ENCODE measurements at regions not wholly inside any gene's neighbourhood (a gene's known extent, or its start where the extent isn't known, plus 50 kb on each side); places are given as distances from the start of the nearest gene placed in this dataset.

GRCh38 chr5:30937070-30937469, 256.4 kb upstream of the CDH6 start:
- Mint-ChIP-seq H3K4me1 (ENCODE audit: low read depth) (peaks cover 4% of the 10 kb centered on the region), H3K27ac (ENCODE audit: unreplicated experiment) (no peak overlapping the region), H3K4me3 (ENCODE audit: unreplicated experiment) (no peak overlapping the region), H3K27me3 (ENCODE audit: low read depth) (no peaks in the 10 kb centered on the region), H3K36me3 (ENCODE audit: low read depth) (no peaks in the 10 kb centered on the region), H3K9me3 (ENCODE audit: low read depth) (no peaks in the 10 kb centered on the region)
- TF ChIP-seq, protein P1, sequence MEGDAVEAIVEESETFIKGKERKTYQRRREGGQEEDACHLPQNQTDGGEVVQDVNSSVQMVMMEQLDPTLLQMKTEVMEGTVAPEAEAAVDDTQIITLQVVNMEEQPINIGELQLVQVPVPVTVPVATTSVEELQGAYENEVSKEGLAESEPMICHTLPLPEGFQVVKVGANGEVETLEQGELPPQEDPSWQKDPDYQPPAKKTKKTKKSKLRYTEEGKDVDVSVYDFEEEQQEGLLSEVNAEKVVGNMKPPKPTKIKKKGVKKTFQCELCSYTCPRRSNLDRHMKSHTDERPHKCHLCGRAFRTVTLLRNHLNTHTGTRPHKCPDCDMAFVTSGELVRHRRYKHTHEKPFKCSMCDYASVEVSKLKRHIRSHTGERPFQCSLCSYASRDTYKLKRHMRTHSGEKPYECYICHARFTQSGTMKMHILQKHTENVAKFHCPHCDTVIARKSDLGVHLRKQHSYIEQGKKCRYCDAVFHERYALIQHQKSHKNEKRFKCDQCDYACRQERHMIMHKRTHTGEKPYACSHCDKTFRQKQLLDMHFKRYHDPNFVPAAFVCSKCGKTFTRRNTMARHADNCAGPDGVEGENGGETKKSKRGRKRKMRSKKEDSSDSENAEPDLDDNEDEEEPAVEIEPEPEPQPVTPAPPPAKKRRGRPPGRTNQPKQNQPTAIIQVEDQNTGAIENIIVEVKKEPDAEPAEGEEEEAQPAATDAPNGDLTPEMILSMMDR (IDR thresholded peaks at IDR 0.05): no peak
- DNase-seq (ENCODE audit: low spot score): no peak

- H3K4me3 Mint-ChIP-seq (ENCODE audit: unreplicated experiment): no peak overlapping the region
- no peaks in the 10 kb centered on the region for H3K9me3 Mint-ChIP-seq (ENCODE audit: low read depth)
- TF ChIP-seq, protein P1 (IDR thresholded peaks at IDR 0.05): no peak
- no peak overlapping the region for H3K27ac Mint-ChIP-seq (ENCODE audit: unreplicated experiment)
- peaks cover 3% of the 10 kb centered on the region for H3K4me1 Mint-ChIP-seq (ENCODE audit: low read depth)
- H3K27me3 Mint-ChIP-seq (ENCODE audit: low read depth): no peaks in the 10 kb centered on the region
- no peak for DNase-seq (ENCODE audit: low spot score)
- H3K36me3 Mint-ChIP-seq (ENCODE audit: low read depth): no peaks in the 10 kb centered on the region
These were observed 259.9 kb upstream of the CDH6 start for GRCh38 chr5:30933599-30933998.

- DNase-seq (ENCODE audit: low spot score): no peak
- H3K9me3 Mint-ChIP-seq (ENCODE audit: low read depth): no peaks in the 10 kb centered on the region
- H3K27ac Mint-ChIP-seq (ENCODE audit: unreplicated experiment): no peak overlapping the region
- no peaks in the 10 kb centered on the region for H3K27me3 Mint-ChIP-seq (ENCODE audit: low read depth)
- H3K4me1 Mint-ChIP-seq (ENCODE audit: low read depth): peaks cover 3% of the 10 kb centered on the region
- TF ChIP-seq, protein P1 (IDR thresholded peaks at IDR 0.05): no peak
- no peaks in the 10 kb centered on the region for H3K36me3 Mint-ChIP-seq (ENCODE audit: low read depth)
- H3K4me3 Mint-ChIP-seq (ENCODE audit: unreplicated experiment): no peak overlapping the region
These were observed 261.0 kb upstream of the CDH6 start for GRCh38 chr5:30932273-30933017.

- no peaks in the 10 kb centered on the region for H3K9me3 Mint-ChIP-seq (ENCODE audit: low read depth)
- no peaks in the 10 kb centered on the region for H3K27me3 Mint-ChIP-seq (ENCODE audit: low read depth)
- H3K36me3 Mint-ChIP-seq (ENCODE audit: low read depth): no peaks in the 10 kb centered on the region
- no peak overlapping the region for H3K4me3 Mint-ChIP-seq (ENCODE audit: unreplicated experiment)
- H3K4me1 Mint-ChIP-seq (ENCODE audit: low read depth): peaks cover 3% of the 10 kb centered on the region
- no peak overlapping the region for H3K27ac Mint-ChIP-seq (ENCODE audit: unreplicated experiment)
- DNase-seq (ENCODE audit: low spot score): no peak
- TF ChIP-seq, protein P1 (IDR thresholded peaks at IDR 0.05): no peak
These were observed 262.8 kb upstream of the CDH6 start for GRCh38 chr5:30930736-30931135.

DNA sequence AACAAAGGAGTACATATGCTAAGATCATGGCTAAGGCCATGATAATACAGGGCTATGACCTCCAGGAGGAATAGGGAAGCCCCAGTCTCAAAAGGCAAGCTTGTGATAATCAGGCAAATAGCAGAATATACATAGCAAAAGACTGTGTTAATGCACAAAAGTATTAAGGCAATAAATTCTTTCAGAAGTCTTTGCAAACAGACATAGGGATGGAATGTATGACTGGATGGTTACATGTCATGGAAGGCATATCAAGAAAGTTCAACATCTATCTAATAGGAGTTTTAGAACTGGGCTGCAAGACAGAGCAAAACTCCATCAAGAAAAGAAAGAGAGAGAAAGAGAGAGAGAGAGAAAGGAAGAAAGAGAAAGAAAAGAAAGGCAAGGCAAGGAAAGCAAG, 264.5 kb upstream of the CDH6 start:
- Mint-ChIP-seq H3K9me3 (ENCODE audit: low read depth) (peaks cover 1% of the 10 kb centered on the region), H3K4me1 (ENCODE audit: low read depth) (peaks cover 3% of the 10 kb centered on the region), H3K36me3 (ENCODE audit: low read depth) (no peaks in the 10 kb centered on the region), H3K27ac (ENCODE audit: unreplicated experiment) (no peak overlapping the region), H3K27me3 (ENCODE audit: low read depth) (no peaks in the 10 kb centered on the region), H3K4me3 (ENCODE audit: unreplicated experiment) (no peak overlapping the region)
- DNase-seq (ENCODE audit: low spot score): no peak
- TF ChIP-seq, protein P1 (IDR thresholded peaks at IDR 0.05): no peak
